ENCODE measurements at regions not wholly inside any gene's neighbourhood (a gene's known extent, or its start where the extent isn't known, plus 50 kb on each side); places are given as distances from the start of the nearest gene placed in this dataset.

DNA sequence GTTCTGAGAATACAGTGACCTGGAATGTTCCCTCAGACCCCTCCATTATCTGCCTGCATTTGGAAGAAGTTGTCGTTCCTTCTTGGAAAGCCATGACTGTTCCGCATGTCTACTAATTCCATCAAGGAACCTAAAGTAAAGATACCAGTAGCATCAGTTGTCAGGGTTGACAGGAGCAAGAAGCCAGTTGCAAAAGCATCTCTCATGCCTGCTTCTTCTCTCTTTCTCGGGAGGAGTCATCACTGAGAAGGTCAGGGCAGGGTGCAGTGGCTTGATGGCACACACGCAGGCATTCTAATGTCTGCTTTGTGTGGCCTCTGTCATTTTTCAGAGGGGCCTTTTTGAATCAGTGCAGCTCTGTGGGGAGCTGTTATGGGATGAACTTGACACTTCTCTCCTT, 276.6 kb upstream of the TPM1 start:
- DNase-seq: no peak

DNA sequence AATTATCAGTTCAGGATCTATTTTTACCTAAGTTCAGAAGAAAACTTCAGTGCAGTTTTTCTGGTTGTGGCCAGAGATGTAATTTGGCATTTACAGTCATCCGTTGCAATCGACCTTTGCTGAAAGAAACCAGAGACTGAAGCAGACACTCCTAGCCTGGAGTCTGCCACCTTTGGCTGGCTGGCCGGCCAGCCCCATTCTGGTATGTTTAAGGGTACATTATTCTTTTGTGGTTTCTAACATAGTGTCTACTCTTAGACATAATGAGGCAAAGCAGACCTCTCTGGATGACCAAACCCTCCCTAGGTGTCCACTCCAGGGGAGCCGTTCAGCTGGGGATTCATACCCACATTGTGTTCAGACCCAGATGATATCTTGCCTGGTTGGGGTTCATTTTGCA, 275.9 kb upstream of the TPM1 start:
- DNase-seq: no peak

DNA sequence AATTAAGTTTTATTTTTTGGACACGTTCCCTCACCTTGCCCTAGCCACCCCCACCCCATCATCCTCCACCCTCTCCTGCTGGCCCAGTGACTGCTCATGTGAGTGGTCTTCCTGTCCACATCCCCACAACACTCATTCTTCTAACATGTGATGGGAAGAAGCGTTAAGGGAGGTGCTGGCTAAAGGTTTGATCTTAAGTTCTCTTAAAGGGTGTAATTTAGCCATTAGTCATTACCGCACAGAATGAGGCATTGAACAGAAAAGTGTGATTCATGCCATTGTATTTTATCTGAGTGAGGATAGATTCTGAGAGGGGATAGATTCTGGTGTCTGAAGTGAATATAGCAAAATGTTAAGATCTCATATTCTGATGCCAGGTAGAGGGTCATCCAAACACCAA, 272.9 kb upstream of the TPM1 start:
- no peak for DNase-seq

DNA sequence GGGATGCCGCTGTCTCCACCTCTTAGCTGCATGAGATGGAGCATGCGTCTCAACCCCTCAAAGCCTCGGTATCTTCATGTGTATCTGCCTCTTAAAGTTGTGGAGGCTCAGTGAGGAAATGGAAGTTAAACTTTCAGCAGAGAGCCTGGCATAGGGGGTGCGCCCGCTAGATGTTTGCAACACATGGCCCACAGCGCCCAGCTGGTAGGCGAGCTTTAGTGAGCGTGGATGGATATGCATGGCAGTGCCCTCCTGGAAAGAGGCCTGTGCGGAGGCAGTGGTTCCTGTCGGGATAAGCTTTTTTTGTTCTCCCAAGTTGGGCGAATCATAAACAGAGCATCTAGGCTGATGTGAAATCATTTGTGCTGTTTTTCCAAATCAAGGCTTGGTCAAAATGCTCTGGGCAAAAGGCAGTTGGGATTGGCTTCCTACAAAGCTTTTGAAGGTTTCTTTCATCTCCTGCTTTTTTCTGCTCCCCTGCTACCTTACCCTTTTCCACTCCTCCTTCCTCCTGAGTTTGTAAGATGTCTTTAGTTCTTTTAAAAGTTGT, 272.4 kb upstream of the TPM1 start:
- no peak for DNase-seq

DNA sequence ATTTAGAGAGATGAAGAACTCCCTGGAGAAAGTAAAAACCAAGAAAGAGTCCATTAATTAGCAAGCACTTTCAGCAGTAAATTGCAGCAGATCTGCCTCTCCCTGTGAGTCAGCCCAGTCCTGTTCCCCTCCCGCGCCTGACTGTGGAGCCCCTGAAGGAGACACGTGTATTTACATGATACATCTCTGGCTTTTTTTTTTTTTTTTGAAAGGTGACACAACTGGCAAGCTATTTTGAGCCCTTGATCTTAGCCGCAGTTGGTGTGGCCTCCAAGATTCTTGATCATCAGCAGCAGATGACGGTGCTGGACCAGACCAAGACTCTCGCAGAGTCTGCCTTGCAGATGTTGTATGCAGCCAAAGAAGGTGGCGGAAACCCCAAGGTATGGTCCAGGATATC, 271.8 kb upstream of the TPM1 start:
- DNase-seq: no peak

DNA sequence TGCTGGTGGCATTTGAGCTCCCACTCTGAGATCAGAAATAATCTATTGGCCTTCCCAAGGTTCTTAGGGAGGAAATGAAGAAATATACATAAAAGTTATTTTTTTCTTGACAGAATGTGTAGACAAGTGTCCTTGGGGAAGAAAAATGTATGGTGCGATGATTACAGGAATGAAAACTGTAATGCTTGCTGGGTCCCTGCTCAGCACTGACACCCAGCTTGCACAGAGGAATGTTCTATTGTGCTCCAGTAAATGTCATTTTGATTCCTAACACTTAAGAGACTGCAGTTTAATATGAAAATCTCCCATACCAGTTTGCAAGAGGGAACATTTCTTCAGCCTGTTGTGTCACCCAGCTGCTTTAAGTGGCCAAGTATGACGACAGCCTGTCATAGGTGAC, 271.3 kb upstream of the TPM1 start:
- no peak for DNase-seq

DNA sequence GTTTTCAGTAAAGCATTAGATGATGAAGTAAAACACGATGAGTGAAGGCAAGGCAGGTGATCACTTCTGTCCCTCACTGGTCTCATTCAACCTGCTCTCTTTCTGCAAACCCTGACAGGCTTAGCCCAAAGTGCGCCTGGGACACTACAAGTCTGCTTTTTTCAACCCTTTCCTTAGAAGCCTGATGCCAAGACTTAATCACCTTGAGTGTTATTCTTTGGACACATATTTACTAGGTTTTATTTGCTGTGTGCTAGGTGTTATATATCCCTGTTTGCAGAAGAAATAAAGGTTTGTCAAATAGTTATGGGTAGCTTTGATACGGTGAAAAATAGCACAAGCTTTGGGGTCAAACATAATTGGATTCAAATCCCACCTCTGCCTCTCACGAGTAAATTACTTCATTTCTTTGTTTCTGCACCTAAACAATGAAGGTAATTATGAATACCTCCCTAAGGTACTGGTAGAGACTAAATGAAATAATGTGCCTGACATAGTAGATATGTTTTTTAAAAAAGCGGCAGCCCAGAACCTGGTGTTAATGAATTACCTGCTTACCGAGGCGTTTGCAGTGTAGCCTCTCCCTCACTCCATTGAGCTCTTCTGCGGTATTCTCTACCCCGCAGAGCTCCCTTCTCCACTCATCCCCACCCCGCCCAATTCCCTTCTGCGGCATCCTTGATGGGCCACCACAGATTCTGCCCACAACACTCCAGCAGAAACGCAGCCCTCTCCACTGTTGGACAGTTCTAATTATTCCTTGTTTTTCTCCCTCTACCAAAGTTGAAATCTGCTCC, 269.0 kb upstream of the TPM1 start:
- DNase-seq: no peak

DNA sequence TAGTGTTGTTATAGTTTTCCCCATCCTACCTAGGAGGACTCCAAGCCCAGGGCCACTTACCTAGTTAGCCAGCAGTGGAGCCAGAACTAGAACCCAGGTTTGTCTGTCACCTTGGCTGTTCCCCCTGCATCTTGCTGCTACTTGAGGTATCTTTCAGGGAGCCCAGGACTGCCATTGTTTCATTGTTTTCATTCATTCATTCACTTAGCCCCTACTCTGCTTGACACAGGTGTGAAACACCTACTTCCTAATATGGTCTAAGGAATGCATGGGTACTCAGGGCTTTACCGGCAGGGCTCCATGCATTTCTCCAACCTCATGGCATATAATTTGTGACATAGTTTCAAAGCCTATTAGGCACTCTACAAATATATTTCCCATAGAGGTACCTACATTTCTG, 266.6 kb upstream of the TPM1 start:
- DNase-seq: no peak

DNA sequence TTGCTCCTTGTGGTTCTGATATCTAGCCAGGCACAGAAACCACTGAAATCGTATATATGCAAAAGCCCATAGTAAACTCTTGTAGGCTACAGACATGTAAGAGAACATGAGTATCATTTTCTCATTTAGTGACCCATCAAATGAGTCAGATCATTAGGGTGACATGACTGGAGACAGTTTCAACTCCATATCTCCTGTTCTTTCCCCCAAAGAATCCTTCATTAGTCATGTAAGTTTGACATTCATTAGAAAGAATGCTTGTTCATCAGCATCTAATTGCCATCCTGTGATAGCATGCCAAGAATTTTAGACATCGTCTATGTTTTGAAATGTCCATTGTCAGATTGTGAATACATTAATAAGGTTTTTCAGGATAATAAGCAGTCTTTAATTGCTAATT, 264.9 kb upstream of the TPM1 start:
- DNase-seq: no peak

DNA sequence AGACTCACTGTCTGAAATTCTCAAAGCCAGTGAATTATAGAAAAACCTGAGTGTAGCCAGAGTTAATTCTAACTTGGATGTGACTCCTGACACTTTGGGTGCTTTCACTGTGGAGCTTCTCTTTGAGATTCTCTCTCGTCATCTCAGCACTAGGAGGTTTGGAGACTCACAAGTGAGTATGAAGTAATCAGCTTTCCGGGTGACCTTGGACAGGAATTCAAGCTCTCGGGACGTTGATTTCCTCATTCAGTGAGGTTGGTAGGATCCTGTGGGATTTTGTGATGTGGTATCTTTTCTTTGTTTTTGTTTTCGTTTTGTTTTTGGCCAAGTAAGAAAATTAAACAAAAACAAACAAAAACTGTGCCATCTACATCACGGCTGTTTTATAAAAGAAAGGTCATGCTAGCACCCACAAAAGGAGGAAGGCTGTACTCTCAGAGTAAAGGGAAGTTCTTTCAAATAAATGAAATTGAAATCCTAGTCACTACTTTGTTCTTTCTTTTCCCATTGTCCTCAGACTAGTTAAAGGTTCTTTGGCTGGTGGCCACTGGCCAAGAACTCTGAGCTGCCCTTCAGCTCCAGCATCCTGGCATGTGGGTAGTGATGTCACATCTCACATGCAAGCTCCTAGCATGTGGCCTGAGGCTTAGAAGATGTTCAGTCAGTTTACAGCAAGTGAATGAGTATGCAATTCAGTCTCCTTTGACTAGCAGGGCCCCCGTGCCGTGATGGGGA, 263.3 kb upstream of the TPM1 start:
- DNase-seq: no peak

DNA sequence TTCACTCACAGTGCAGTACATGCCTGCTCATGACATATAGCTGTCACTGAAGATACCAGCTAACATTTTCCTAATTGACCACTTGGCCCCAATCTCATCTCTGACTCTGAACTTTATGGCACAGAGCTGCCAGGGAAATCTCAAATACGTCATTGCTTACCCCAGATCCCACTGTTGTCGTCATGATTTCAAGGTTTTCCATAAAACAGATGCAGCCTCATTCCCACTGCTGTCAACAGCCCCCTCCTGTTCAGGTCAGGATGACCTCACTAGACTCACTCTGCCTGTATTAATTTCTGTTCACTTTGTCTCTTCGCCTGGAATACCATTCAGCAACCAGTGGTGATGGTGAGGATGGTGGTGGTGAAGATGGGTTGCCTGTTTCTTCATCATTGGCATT, 262.6 kb upstream of the TPM1 start:
- no peak for DNase-seq

DNA sequence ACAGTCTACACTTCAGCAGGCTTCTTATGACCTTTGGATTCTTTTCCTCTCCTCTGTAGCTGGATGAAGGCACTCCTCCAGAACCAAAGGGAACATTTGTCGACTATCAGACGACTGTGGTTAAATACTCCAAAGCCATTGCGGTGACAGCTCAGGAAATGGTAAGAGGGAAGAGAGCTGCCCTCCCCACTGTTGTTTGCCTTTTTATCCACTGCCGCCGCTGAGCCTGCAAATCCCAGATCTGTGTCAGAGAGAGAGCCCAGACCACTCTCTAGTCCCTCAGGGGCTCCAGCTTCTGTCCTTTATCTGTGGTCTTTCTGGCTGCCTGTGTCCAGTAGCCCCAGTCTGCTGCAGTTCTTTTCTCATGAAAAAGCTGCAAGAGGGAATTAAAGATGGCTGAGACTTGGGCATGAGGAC, 261.5 kb upstream of the TPM1 start:
- no peak for DNase-seq

DNA sequence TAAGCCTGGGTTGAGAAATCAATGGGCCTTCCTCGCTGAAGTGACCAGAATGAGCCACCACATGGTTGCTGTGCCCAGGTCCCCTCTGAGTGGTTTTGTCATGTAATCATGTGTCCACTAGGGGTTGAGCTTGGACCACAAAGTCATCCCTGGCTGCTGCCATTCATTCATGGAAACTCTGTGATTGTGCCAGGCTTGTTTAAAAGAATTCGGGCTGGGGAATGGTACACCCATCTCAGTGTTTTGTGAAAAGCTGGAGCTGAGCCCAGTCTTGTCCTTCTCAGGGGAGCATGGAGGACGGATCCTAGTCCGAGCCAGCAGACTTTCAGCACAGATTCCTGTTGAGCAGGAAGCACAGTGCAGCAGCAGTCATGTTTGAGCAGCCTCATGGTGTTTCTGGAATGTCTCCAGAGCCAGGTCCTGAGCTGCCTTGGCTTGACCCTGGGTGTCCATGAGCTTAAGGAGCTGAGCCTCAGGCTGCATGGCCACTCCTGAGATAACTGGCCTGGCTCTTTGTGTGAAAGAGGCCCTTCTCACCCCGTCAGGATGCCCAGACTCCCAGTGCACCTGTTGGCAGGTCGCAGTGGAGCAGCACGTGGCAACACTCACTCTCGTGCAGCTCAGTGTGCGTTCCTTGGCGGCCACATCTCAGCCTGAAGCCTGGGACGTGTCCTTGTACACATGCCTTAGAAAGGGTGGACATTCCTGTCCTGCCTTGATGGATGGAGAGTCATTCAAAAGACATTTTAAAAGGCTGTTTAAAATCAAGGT, 260.3 kb upstream of the TPM1 start:
- DNase-seq: peak; percentile 17

DNA sequence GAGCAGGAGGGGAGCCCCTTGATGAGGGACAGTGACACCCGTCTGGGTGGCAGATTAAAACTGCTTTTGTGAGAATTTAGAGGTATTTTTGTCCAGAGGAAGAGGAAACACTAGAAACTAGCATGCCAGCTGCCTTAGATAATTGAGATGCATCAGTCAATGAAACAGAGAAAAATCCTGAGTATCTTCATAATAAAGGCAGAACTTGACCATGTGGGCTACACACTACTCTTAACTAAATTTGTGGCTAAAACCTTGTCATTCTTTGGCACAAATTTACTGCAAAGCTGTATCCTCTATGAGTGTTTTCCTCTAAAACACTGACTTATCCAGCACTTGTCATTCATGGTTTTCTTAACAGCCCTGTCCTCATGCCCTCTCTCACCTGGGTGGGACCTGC, 259.7 kb upstream of the TPM1 start:
- DNase-seq: no peak

DNA sequence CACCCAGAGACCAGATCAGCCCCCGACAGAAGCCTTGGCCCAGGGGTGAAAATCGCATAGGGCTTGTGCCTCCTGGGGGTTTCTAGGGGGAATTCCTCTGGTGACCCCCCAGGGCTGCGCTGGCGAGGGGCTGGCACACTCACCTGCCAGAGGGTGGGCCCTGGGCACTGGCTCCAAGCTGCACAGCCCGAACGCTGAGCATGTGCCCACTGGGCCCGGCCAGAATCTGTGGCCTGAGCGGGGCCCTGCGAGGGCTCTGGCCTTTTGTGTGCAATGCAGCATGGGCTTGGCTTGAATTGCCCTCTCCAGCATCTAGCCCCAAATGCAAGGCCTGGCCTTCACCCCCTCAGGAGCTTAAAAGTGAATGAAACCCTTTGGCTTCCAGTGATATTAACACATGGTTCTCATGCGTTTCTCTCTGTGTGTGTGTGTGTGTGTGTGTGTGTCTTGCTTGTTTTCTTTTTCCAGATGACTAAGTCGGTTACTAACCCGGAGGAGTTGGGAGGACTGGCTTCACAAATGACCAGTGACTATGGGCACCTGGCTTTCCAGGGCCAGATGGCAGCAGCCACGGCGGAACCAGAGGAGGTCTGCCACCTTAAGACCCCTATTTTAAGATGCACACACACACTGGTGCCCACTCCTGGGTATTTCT, 259.1 kb upstream of the TPM1 start:
- no peak for DNase-seq

DNA sequence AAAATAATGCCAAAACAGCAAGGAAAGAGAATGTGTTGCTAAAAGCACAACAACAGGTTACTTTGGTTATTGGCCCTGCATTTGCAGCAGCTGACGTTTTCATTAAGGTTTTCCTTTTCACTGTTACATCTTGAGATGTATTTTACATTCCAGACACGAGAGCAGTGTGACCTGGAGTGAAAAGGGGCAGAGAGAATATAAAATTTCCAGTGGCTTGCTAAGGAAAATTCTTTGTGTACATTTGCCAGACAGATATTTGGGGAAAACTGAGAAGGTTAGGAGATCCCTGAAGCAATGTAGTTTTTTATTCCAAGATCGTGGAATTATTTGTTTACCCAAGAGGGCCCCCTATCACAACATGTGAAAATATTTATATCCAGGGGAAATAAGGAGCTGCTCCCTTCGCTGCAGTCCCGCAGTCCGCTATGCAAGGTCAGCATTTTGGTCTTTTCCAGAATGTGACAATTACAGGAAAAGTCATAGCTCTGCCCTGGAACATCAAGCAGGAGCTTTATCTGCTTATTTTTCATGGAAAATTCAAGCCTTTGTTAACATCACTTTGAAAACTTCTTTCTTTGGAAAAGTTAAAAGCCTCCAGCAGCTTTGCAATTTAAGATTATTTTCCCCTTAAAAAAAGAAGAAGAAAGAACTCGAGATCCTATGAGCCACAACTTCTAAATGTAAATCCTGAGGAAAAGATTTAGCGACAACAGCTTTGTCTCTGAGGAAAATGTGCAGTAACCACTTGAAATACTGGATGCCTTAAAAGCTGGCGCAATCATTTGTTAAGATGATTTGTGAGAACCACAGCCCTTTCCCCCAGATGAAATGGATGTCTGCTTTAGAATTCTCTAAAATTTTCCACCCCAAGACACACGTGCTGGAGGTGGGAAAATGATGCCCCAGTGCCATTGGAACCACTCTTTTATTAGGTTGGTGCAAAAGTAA, 256.4 kb upstream of the TPM1 start:
- DNase-seq: no peak

DNA sequence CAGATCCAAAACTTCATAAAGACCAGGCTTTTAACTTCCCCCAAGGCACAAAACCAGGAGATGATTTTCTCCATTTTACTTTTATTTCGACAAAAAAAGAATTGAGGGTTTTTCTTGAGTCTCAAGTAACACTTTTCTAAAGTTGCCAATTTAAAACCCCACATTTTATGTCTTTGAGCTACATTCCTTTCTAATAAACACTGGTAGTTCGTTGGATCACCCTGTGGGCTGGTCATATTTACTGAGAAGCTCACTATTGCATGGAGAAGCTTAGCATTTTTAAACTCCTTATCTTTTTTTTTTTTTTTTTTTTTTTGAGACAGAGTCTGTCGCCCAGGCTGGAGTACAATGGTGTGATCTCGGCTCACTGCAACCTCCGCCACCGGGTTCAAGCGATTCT, 255.1 kb upstream of the TPM1 start:
- no peak for DNase-seq

DNA sequence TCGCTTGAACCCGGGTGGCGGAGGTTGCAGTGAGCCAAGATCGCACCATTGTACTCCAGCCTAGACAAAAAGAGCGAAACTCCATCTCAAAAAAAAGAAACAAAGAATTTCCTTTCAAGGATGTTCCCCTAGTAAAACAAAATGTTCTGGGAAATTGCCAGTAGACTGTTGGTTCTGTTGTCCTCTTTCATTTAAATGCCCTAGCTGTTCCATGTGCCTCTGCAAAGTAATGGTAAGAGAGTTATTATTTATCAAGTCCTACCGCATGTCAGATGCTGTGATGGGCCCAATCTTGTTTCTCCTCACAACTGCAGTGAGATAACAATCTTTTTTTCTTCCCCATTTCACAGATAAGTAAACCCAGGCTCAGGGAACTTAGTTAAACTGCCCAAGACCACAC, 254.3 kb upstream of the TPM1 start:
- no peak for DNase-seq

DNA sequence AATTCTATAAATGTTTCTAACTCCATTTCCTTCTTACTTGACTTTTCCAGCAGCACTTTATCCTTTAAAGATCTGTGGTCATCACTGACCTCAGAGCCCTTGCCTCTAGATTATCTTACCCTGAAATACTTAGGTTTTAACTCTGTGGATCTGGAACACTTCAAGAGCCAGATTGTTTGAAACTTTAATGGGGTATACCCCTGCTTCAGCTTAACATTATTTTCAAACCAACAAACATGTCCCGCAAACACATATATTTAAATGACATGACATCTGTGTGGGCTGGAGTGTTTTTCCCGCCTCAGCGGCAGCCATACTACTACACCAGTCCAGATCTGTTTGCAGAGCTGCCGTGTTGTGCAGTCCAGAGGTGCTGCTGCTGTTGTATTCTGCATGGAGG, 252.0 kb upstream of the TPM1 start:
- no peak for DNase-seq

DNA sequence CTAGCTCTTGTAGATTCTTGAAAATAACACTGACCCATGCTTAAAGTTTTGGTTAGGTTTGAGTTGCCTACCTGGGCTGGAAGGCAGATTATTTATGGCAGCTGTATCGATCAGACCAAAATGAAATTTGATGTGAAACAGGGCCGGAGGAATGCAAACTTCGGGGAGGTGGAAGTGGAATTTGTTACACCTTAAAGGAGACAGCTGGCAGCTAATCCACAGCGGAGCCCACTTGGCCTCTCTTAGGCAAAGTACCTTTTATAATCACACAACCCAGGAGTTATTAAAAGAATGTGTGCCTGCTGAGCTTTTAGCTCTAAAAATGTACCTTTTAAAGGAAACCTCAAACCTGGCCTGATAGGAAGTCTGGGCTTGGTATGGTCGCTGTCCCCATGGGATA, 250.9 kb upstream of the TPM1 start:
- no peak for DNase-seq

DNA sequence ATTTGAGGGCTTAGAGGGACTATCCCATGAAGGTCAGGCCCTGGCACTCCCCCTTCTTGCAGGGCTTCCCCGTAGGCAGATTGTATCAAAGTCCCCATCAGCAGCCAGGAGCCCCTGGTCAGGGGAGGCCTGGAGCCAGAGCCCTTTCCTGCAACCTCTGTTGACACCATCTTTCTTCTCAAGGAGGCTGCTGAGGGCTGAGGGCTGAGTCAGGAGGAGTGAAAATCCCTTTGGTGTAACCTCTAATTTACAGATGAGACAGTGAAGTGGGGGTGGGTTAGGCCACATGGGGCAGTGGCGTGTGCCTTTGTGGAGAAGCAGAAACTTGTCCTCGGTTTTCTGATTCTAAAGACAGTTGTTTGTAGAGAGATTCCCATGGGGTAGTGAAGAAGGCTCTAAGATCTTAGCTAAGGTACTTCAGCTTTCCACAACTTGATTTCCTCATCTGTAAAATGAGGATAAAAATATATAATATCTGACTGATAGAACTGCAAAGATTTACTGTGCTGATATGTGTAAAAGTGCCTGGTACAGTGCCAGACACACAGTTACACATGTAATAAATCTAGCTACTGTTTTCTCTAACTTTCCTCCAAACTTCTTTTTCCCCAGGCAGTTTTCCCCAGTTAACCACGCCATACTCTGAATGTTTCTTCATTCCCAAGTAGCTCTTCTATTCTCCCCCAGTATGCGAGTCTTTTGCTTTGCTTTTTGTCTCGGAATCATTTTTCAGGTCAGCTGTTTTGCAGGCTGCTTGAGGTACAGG, 249.4 kb upstream of the TPM1 start:
- DNase-seq: no peak

All from DMS153 (cell line).